Activated B cell treated with CpG ODN at 0.5 μM for 24 hours (primary cell): ENCODE measurements at regions not wholly inside any gene's neighbourhood (a gene's known extent, or its start where the extent isn't known, plus 50 kb on each side); places are given as distances from the start of the nearest gene placed in this dataset.

Experiments
- ATAC-seq: fragments of 200-7000 bp; cut with Tn5 transposase; one replicate; pipeline ENCODE4 v1.10.0; 2021; ENCODE audit warnings: low read depth, mild to moderate bottlenecking, moderate library complexity
- CTCF ChIA-PET: fragments of 350-600 bp; sonication (Branson Sonifier 250); formaldehyde crosslinking; loops from one replicate; lab custom pipeline; 2021; ENCODE audit warnings: antibody characterized with exemption; lab: Charles Lee
- POLR2A ChIA-PET: fragments of 350-600 bp; sonication (Branson Sonifier 250); formaldehyde crosslinking; loops from one replicate; lab custom pipeline; 2021; ENCODE audit warnings: antibody characterized with exemption; lab: Charles Lee
- DNase-seq: peaks from one replicate; pipeline ENCODE4 v3.0.0; 2022
- H3K27ac Mint-ChIP-seq: one replicate; pipeline ENCODE4 v1.8.0; 2020; ENCODE audit warnings: mixed read lengths
- H3K27me3 Mint-ChIP-seq: one replicate; pipeline ENCODE4 v1.8.0; 2021; ENCODE audit warnings: mixed read lengths
- H3K36me3 Mint-ChIP-seq: one replicate; pipeline ENCODE4 v1.8.0; 2021; ENCODE audit warnings: low read depth, mixed read lengths
- H3K4me1 Mint-ChIP-seq: one replicate; pipeline ENCODE4 v1.8.0; 2021; ENCODE audit warnings: mixed read lengths
- H3K4me3 Mint-ChIP-seq: one replicate; pipeline ENCODE4 v1.8.0; 2020; ENCODE audit warnings: mild to moderate bottlenecking, mixed read lengths
- H3K9me3 Mint-ChIP-seq: one replicate; pipeline ENCODE4 v1.8.0; 2020; ENCODE audit warnings: mixed read lengths
- intact Hi-C: fragments of 100-400 bp; cut with micrococcal nuclease; formaldehyde crosslinking; loops from one replicate; pipeline ENCODE4 v1.15.1; 2024
- TF ChIP-seq, protein P1 (sequence below): fragments of 200-600 bp; IDR thresholded peaks from one replicate; pipeline ENCODE4 v1.8.0; 2022; ENCODE audit warnings: antibody characterized with exemption, mild to moderate bottlenecking

DNA sequence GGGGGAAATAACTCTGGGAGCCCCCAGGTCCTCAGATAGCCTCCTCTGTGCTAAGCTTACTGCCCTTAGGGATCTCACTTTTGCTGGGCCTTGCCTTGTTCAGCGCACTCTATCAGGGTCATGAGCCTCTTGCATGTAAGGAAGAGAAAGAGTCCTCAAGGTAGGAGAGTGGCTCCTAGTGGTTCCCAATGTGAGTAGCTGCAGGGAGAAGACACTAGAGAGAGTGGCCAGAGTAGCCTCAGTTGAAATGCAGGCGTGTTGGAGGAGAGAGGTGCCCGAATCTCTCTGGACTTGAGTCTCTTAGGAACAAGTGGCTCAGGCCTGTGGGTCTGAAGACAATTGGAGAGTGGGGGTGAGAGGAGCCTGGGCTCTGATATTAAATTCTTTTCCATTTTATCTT lies 94.3 kb upstream of the SORCS3 start:
- no peaks in the 10 kb centered on the region for H3K27me3 Mint-ChIP-seq
- POLR2A ChIA-PET = no interaction called here
- no peaks in the 10 kb centered on the region for H3K4me1 Mint-ChIP-seq
- CTCF ChIA-PET = no interaction called here
- TF ChIP-seq, protein P1, sequence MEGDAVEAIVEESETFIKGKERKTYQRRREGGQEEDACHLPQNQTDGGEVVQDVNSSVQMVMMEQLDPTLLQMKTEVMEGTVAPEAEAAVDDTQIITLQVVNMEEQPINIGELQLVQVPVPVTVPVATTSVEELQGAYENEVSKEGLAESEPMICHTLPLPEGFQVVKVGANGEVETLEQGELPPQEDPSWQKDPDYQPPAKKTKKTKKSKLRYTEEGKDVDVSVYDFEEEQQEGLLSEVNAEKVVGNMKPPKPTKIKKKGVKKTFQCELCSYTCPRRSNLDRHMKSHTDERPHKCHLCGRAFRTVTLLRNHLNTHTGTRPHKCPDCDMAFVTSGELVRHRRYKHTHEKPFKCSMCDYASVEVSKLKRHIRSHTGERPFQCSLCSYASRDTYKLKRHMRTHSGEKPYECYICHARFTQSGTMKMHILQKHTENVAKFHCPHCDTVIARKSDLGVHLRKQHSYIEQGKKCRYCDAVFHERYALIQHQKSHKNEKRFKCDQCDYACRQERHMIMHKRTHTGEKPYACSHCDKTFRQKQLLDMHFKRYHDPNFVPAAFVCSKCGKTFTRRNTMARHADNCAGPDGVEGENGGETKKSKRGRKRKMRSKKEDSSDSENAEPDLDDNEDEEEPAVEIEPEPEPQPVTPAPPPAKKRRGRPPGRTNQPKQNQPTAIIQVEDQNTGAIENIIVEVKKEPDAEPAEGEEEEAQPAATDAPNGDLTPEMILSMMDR = no peak
- no peaks in the 10 kb centered on the region for H3K36me3 Mint-ChIP-seq
- no peak overlapping the region for H3K4me3 Mint-ChIP-seq
- no peak for DNase-seq
- no peak for ATAC-seq
- intact Hi-C loops = no loop called here
- no peaks in the 10 kb centered on the region for H3K9me3 Mint-ChIP-seq
- H3K27ac Mint-ChIP-seq = no peak overlapping the region

GRCh38 chr10:104548090-104548489 lies 93.0 kb upstream of the SORCS3 start:
- TF ChIP-seq, protein P1 = no peak
- H3K4me1 Mint-ChIP-seq = no peaks in the 10 kb centered on the region
- no peak overlapping the region for H3K4me3 Mint-ChIP-seq
- intact Hi-C loops = no loop called here
- CTCF ChIA-PET = no interaction called here
- H3K36me3 Mint-ChIP-seq = no peaks in the 10 kb centered on the region
- POLR2A ChIA-PET = no interaction called here
- H3K27me3 Mint-ChIP-seq = no peaks in the 10 kb centered on the region
- DNase-seq (no peak), ATAC-seq (no peak)
- no peaks in the 10 kb centered on the region for H3K9me3 Mint-ChIP-seq
- no peak overlapping the region for H3K27ac Mint-ChIP-seq

DNA sequence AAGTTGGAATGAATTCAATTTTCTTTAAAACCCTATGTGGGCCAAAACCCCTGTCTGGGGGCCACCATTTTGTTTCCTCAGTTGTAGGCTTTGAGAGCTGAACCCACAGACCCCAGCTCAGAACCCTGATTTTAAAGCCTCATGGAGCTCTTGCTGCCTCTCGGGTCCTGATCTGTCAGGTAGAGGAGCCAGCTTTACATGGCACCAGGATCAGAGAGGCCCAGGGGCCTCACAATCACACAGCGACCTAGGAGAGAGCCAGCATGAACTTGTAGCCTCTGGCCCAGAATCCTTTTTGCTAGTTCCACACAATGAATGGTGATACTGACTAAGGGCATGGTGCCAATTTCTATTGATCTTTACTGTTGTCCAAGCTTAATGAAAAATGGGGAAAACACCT lies 84.3 kb upstream of the SORCS3 start:
- ChIA-PET POLR2A (no interaction called here), CTCF (no interaction called here)
- no peak overlapping the region for H3K27ac Mint-ChIP-seq
- no peaks in the 10 kb centered on the region for H3K4me1 Mint-ChIP-seq
- ATAC-seq (no peak), DNase-seq (no peak)
- H3K36me3 Mint-ChIP-seq = no peaks in the 10 kb centered on the region
- intact Hi-C loops = no loop called here
- H3K4me3 Mint-ChIP-seq = no peak overlapping the region
- no peaks in the 10 kb centered on the region for H3K9me3 Mint-ChIP-seq
- peaks cover 4% of the 10 kb centered on the region for H3K27me3 Mint-ChIP-seq
- TF ChIP-seq, protein P1 = no peak

DNA sequence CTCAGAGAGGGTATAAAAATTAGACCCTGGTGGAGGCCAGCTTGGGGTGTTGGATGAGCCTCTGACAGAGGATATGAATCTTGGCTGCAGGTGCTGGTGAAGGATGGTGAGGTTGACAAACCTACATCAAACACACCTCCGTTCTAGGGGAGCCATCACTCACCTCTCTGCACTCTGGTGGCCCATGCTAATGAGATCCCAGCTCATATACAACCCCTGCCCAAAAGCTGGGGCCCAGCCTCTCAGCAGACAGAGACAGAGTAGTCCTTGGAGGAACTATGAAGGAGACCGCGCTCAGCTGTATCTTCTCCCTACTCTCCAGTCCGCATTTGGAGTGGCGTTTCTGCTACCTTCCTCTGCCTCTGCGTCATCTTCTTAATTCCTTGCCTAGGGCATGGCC lies 83.1 kb upstream of the SORCS3 start:
- ChIA-PET CTCF (no interaction called here), POLR2A (no interaction called here)
- ATAC-seq (no peak), DNase-seq (no peak)
- Mint-ChIP-seq H3K36me3 (no peaks in the 10 kb centered on the region), H3K4me3 (no peak overlapping the region), H3K27me3 (peaks cover 4% of the 10 kb centered on the region), H3K27ac (no peak overlapping the region), H3K4me1 (no peaks in the 10 kb centered on the region), H3K9me3 (no peaks in the 10 kb centered on the region)
- TF ChIP-seq, protein P1 = no peak
- intact Hi-C loops = no loop called here

GRCh38 chr10:104559935-104560334 lies 81.2 kb upstream of the SORCS3 start:
- CTCF ChIA-PET = no interaction called here
- POLR2A ChIA-PET = no interaction called here

More at GRCh38 chr10:104559935-104560334, 81.2 kb upstream of the SORCS3 start:
- Mint-ChIP-seq H3K36me3 (no peaks in the 10 kb centered on the region), H3K4me3 (no peak overlapping the region), H3K9me3 (no peaks in the 10 kb centered on the region), H3K4me1 (no peaks in the 10 kb centered on the region), H3K27me3 (no peaks in the 10 kb centered on the region), H3K27ac (no peak overlapping the region)
- intact Hi-C loops = no loop called here
- no peak for ATAC-seq
- TF ChIP-seq, protein P1 = no peak
- no peak for DNase-seq
